Activated T-helper 2 cell treated with anti-CD3 and anti-CD28 coated beads, Interferon-gamma antibody, Interleukin-2, Interleukin-4, amounts not matched to agents 10 μg/mL and 5 μg/mL and 100 μg/mL, durations not matched to agents 14 hours and 24 hours and 36 hours (primary cell): ENCODE measurements at regions not wholly inside any gene's neighbourhood (a gene's known extent, or its start where the extent isn't known, plus 50 kb on each side); places are given as distances from the start of the nearest gene placed in this dataset.
"Not testable (repeated sequence)": the region's sequence is repeated elsewhere in the genome, so short reads cannot be mapped to it uniquely, and the experiment has no call there.

Experiments
- DNase-seq: peaks from one replicate; pipeline ENCODE4 v3.0.0; 2021; ENCODE audit warnings: low spot score
- H3K27ac Mint-ChIP-seq: one replicate; pipeline ENCODE4 v1.8.0; 2021; ENCODE audit warnings: mixed read lengths
- H3K27me3 Mint-ChIP-seq: one replicate; pipeline ENCODE4 v1.8.0; 2021; ENCODE audit warnings: low read depth, mixed read lengths
- H3K36me3 Mint-ChIP-seq: one replicate; pipeline ENCODE4 v1.8.0; 2021; ENCODE audit warnings: low read depth, mixed read lengths
- H3K4me1 Mint-ChIP-seq: one replicate; pipeline ENCODE4 v1.8.0; 2021; ENCODE audit warnings: low read depth, mixed read lengths
- H3K4me3 Mint-ChIP-seq: one replicate; pipeline ENCODE4 v1.8.0; 2021; ENCODE audit warnings: low read depth, mild to moderate bottlenecking, moderate library complexity, mixed read lengths
- H3K9me3 Mint-ChIP-seq: one replicate; pipeline ENCODE4 v1.8.0; 2021; ENCODE audit warnings: mixed read lengths
- intact Hi-C: fragments of 100-400 bp; cut with micrococcal nuclease; formaldehyde crosslinking; loops from one replicate; pipeline ENCODE4 v1.15.1; 2023

DNA sequence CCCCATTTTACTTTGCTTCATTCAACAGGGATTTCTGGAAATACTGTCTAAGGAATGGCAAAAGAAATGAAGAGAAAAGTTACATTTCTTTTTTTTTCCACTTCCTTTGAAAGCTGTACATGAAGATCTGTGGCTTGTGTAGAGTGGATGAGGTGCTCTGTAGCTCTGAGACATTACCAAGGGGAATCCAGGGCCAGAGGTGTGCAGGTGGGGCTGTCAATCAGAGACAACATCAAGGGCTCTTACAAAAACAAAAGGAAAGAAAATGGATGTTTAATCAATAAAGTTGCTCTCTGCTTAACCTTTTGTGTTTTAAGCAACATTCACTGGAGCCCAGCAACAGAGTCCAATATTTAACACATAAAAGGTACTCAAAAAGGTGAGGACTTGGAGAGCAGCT, 391.1 kb downstream of the TMEM38B start:
- intact Hi-C loops: no loop called here
- no peaks in the 10 kb centered on the region for H3K9me3 Mint-ChIP-seq
- H3K27me3 Mint-ChIP-seq: no peaks in the 10 kb centered on the region
- no peak overlapping the region for H3K4me3 Mint-ChIP-seq
- H3K4me1 Mint-ChIP-seq: no peaks in the 10 kb centered on the region
- DNase-seq: no peak
- H3K27ac Mint-ChIP-seq: no peak overlapping the region
- H3K36me3 Mint-ChIP-seq: no peaks in the 10 kb centered on the region

DNA sequence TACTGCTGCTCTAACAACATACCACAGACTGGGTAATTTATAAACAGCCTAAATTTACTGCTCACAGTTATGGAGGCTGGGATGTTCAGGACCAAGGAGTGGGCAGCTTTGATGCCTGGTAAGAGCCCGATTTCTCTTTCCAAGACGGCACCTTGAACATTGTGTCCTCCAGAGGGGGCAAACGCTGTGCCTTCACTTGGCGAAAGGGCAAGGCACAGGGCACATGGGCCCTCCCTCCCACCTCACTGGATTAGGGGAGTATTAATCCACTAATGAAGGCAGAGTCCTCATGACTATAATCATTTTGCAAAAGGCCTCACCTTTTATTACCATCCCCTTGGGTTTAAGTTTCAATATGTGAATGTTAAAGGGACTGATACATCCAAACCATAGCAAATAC, 397.7 kb downstream of the TMEM38B start:
- Mint-ChIP-seq H3K4me3 (no peak overlapping the region), H3K27ac (no peak overlapping the region), H3K9me3 (peaks cover 5% of the 10 kb centered on the region), H3K4me1 (no peaks in the 10 kb centered on the region), H3K27me3 (no peaks in the 10 kb centered on the region), H3K36me3 (no peaks in the 10 kb centered on the region)
- intact Hi-C loops: no loop called here
- DNase-seq: no peak

DNA sequence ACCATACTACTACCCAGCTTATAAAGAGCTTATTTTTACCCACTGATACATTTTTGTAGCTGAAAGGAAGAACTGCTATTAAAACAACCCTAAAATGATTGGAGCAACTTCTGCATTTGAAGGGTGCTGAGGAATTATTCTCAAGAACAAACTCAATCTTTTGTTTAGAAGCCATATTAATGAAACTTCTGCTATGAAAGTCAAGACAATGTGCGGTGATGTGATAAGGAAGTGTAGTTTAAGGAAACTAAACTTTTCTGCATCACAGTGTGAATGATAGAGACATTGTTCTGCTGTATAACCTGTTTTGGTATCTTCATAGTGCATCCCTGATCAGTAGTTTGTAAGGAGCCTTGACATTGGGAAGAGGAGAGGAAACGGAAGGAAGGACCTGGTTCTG, 408.5 kb downstream of the TMEM38B start:
- Mint-ChIP-seq H3K9me3 (peaks cover 6% of the 10 kb centered on the region), H3K27me3 (no peaks in the 10 kb centered on the region), H3K4me3 (no peak overlapping the region), H3K4me1 (no peaks in the 10 kb centered on the region), H3K27ac (no peak overlapping the region), H3K36me3 (no peaks in the 10 kb centered on the region)
- intact Hi-C loops: no loop called here
- DNase-seq: no peak

DNA sequence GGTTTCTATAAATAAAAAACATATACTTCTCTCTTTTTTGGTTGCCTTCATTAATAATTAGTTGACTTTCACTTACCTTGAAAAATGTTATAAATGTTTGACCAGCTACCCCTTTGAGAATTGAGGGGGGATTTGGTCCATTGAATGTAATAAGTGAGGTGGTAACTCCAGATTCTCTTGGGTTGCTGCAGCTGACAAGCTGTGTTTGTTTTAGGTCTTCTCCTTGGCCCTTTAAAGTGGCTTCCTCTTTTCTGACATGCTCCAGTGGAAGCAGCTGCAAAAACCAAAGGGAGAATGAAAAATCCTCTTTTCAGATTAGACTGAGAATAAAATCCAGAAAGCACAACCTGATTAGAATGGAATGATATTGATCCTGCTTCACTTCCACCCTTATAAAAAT, 410.5 kb downstream of the TMEM38B start:
- no peaks in the 10 kb centered on the region for H3K36me3 Mint-ChIP-seq
- intact Hi-C loops: no loop called here
- DNase-seq: no peak
- no peak overlapping the region for H3K4me3 Mint-ChIP-seq
- H3K27me3 Mint-ChIP-seq: no peaks in the 10 kb centered on the region
- peaks cover 6% of the 10 kb centered on the region for H3K9me3 Mint-ChIP-seq
- no peaks in the 10 kb centered on the region for H3K4me1 Mint-ChIP-seq
- no peak overlapping the region for H3K27ac Mint-ChIP-seq

DNA sequence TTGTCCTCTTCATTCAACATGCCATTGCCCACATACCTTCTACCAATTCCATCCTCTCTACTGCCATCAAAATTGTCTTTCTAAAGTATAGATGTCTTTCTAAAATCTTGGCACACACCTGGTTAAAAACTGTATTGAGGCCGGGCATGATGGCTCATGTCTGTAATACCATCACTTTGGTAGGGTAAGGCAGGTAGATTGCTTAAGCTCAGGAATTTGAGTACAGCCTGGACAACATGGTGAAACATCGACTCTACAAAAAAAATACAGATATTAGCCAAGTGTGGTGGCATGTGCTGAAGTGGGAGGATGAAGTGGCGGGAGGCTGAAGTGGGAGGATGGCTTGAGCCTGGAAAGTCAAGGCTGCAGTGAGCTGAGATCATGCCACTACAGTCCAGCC, 412.1 kb downstream of the TMEM38B start:
- Mint-ChIP-seq H3K4me3 (no peak overlapping the region), H3K27me3 (no peaks in the 10 kb centered on the region), H3K27ac (no peak overlapping the region), H3K4me1 (no peaks in the 10 kb centered on the region), H3K36me3 (no peaks in the 10 kb centered on the region), H3K9me3 (peaks cover 10% of the 10 kb centered on the region)
- intact Hi-C loops: no loop called here
- DNase-seq: no peak

DNA sequence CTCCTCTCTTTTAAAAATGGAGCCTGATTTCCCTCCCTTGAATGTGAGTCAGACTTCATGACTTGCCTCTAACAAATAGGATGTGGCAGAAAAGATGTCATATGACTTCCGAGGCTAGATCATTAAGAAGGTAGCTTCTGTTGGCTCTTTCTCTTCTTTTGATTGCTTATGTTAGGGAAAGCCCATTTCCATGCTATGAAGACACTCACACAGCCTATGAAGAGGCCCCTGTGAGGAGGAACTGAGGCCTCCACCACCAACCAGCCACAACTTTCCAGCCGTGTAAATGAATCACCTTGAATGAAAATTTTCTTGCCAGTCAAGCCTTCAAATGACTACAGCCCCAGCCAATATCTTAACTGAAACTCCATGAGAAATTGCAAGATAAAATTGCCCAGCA, 413.4 kb downstream of the TMEM38B start:
- intact Hi-C loops: no loop called here
- no peak overlapping the region for H3K27ac Mint-ChIP-seq
- H3K27me3 Mint-ChIP-seq: no peaks in the 10 kb centered on the region
- no peak for DNase-seq
- no peaks in the 10 kb centered on the region for H3K36me3 Mint-ChIP-seq
- H3K4me1 Mint-ChIP-seq: no peaks in the 10 kb centered on the region
- H3K4me3 Mint-ChIP-seq: no peak overlapping the region
- peaks cover 10% of the 10 kb centered on the region for H3K9me3 Mint-ChIP-seq

DNA sequence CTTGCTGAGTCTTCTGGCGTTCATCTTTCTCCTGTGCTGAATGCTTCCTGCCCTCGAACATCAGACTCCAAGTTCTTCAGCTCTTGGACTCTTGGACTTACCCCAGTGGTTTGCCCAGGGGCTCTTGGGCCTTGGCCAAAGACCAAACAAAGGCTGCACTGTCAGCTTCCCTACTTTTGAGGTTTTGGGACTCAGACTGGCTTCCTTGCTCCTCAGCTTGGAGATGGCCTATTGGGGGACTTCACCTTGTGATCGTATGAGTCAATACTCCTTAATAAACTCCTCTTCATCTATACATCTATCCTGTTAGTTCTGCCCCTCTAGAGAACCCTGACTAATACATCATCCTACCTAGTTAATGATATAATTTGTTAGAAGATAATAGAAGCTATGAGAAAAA, 415.4 kb downstream of the TMEM38B start:
- H3K36me3 Mint-ChIP-seq, intact Hi-C loops, H3K27me3 Mint-ChIP-seq, DNase-seq, H3K4me1 Mint-ChIP-seq, H3K9me3 Mint-ChIP-seq, H3K27ac Mint-ChIP-seq, H3K4me3 Mint-ChIP-seq: not testable (repeated sequence)

DNA sequence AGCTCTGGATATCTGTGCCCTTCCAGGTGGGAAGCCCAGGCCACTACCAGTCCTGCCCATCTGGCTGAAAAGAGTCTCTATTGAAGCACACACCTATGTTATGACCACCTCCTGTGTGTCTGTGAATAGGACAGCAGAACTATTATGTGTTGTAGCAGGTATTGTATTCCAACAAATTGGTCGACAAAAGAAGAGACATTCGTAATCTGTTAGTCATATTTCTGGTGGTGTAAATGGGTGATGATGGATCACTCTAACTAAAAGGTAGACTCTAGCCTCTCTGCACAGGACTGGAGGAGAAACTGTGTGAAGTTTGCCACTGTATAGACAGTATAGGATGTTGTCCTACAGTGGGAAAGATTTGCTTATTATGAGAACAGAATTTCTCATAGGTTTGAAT, 416.1 kb downstream of the TMEM38B start:
- H3K27ac Mint-ChIP-seq: no peak overlapping the region
- H3K27me3 Mint-ChIP-seq: no peaks in the 10 kb centered on the region
- no peaks in the 10 kb centered on the region for H3K4me1 Mint-ChIP-seq
- intact Hi-C loops: no loop called here
- no peak for DNase-seq
- H3K4me3 Mint-ChIP-seq: no peak overlapping the region
- H3K9me3 Mint-ChIP-seq: peaks cover 10% of the 10 kb centered on the region
- no peaks in the 10 kb centered on the region for H3K36me3 Mint-ChIP-seq

DNA sequence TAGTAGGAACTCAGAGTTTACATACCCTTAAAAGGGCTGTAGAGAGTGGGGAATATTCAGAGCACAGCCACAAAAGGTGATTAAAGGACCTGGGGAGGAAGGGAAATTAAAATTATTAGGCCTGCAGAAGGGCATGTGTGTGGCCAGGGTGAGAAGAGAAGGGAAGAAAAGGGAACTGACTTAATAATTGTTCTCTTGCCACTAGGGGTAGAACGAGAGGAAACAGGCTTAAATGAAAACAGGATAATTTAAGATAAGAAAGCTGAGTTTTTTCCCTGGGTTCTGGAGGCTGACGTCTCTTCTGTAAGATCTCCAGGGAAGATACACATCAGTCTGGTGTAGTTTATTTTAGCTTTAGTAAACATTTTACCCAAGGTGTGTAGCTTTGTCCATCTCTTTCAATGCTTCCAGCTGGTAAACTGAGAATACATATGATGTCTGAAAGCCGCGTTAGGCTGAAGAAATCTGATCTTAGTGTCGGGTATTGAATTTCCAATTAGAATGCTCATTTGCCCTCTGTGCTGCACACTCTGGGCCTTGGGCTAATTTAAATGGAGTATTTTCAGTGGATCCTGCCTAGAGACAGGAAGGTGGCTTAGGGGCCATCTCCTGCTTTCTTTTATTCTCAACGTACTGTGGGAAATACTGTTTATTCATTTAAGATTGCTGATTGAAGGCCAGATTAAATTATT, 416.8 kb downstream of the TMEM38B start:
- intact Hi-C loops: no loop called here
- DNase-seq: no peak
- no peaks in the 10 kb centered on the region for H3K27me3 Mint-ChIP-seq
- no peaks in the 10 kb centered on the region for H3K36me3 Mint-ChIP-seq
- no peaks in the 10 kb centered on the region for H3K4me1 Mint-ChIP-seq
- peaks cover 6% of the 10 kb centered on the region for H3K9me3 Mint-ChIP-seq
- H3K27ac Mint-ChIP-seq: no peak overlapping the region
- no peak overlapping the region for H3K4me3 Mint-ChIP-seq

DNA sequence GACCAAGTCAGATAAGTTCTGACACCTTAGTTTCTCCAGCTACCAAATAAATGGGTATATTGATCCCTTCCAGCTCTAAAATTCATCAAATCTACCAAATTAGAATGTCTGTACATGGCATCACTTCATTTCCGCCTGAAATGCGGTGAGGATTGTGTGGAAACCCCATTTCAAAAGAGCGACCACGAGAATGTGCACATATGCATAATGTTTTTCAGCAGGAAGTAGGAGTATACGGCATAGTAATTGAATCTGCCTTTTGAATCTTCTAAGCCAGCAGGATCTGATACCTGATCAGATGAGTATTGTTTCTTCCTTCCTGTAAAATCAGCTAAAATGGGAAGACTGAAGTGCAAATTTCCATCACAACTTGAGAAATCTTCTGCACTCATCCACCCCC, 418.6 kb downstream of the TMEM38B start:
- no peak overlapping the region for H3K27ac Mint-ChIP-seq
- no peaks in the 10 kb centered on the region for H3K27me3 Mint-ChIP-seq
- H3K9me3 Mint-ChIP-seq: peaks cover 3% of the 10 kb centered on the region
- H3K36me3 Mint-ChIP-seq: no peaks in the 10 kb centered on the region
- H3K4me1 Mint-ChIP-seq: no peaks in the 10 kb centered on the region
- H3K4me3 Mint-ChIP-seq: no peak overlapping the region
- no peak for DNase-seq
- intact Hi-C loops: no loop called here

DNA sequence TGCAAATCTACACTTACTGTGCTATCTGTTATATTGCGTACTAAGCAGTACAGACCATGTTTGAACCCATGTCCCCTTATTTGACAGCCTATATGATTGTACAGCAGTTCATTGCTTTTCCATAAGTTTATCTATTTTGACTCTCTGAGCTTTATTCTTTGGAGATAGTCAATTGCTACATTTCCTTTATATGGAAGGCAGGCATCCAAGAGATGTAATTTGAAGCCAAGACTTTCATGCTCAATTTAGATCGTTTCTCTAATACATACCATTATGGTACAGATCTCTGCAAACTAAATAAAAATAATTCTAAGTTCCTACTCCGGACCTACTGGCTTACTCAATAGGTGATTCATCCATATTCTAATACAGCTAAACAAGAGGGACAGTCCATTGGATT, 424.8 kb downstream of the TMEM38B start:
- Mint-ChIP-seq H3K4me1 (no peaks in the 10 kb centered on the region), H3K4me3 (no peak overlapping the region), H3K27ac (no peak overlapping the region), H3K9me3 (peaks cover 3% of the 10 kb centered on the region), H3K36me3 (no peaks in the 10 kb centered on the region), H3K27me3 (no peaks in the 10 kb centered on the region)
- intact Hi-C loops: no loop called here
- DNase-seq: no peak

DNA sequence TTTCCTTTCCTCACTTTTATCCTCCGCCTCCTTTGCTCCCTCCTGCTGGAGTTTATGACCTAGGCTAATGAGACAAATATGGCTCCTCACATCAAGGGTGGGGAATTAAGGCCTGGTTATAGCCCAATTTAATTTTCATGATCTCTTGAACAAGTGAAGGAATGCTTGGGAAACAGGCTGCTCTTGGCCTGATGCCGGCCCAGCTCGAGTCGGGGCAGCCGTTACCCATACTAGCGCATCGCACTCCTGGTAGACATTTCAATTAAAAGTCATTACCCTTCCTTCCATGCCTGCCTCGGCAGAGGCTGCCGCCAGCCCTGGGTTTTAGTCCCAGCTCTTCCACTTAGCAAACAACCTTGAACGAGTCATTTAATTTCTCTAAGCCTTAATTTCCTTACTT, 425.7 kb downstream of the TMEM38B start:
- H3K4me3 Mint-ChIP-seq: no peak overlapping the region
- no peaks in the 10 kb centered on the region for H3K4me1 Mint-ChIP-seq
- no peak overlapping the region for H3K27ac Mint-ChIP-seq
- H3K9me3 Mint-ChIP-seq: peaks cover 4% of the 10 kb centered on the region
- intact Hi-C loops: no loop called here
- H3K36me3 Mint-ChIP-seq: no peaks in the 10 kb centered on the region
- H3K27me3 Mint-ChIP-seq: no peaks in the 10 kb centered on the region
- DNase-seq: no peak

DNA sequence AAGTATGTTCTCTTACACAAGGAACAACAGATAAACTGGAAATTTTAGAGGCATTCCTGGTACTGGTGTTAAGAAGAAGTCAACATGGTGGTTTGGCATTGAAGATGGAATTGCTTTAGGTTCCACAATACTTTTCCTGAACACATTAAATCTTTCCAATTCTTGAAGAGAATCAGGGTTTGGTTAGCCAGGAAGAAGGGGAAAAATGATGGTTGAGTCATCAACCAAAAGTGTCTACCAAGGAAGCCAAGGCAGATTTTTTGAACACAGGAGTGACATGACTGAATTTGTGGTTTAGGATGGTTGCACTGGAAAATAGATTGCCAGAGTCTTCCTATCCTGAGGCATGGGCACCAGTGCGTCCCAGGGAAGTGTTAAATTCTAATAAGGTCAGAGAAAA, 433.4 kb downstream of the TMEM38B start:
- DNase-seq: no peak
- Mint-ChIP-seq H3K27ac (no peak overlapping the region), H3K9me3 (peaks cover 4% of the 10 kb centered on the region), H3K4me1 (no peaks in the 10 kb centered on the region), H3K36me3 (no peaks in the 10 kb centered on the region), H3K4me3 (no peak overlapping the region), H3K27me3 (no peaks in the 10 kb centered on the region)
- intact Hi-C loops: no loop called here

DNA sequence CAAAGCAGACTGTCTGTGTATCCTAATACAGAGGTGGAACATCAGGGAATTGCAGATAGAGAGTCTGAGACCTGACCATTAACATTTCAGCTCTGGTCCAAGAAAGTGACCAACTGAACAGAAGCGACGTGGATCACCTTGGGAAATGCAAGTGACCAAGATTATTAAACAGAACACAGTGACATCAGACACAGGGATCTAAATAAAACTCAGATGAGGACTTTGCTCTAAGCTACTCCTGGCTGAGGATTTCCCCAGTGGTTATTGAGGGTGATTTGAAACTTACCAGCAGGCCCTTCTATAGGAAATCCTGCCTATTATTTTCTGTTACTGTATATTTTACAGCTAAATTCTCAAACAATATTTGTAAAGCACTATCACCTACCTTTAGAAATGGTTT, 436.0 kb downstream of the TMEM38B start:
- Mint-ChIP-seq H3K4me1 (no peaks in the 10 kb centered on the region), H3K9me3 (no peaks in the 10 kb centered on the region), H3K4me3 (no peak overlapping the region), H3K27ac (no peak overlapping the region), H3K36me3 (no peaks in the 10 kb centered on the region), H3K27me3 (no peaks in the 10 kb centered on the region)
- intact Hi-C loops: no loop called here
- DNase-seq: no peak
